MG63 (cell line): ENCODE measurements at regions not wholly inside any gene's neighbourhood (a gene's known extent, or its start where the extent isn't known, plus 50 kb on each side); places are given as distances from the start of the nearest gene placed in this dataset.
A peak's percentile ranks its signal among the peaks of the same experiment; 100 is the strongest.
"Not testable (repeated sequence)": the region's sequence is repeated elsewhere in the genome, so short reads cannot be mapped to it uniquely, and the experiment has no call there.

Experiments used
- DNase-seq: peaks from one replicate; pipeline ENCODE4 v3.0.0-alpha.2; 2020
- H3K27me3 ChIP-seq: fragments of 250-450 bp; sonication (Bioruptor Pico); 2 replicates; pipeline ENCODE4 v1.5.1; 2020; ENCODE audit warnings: mild to moderate bottlenecking, moderate library complexity
- H3K36me3 ChIP-seq: fragments of 250-450 bp; sonication (Bioruptor Pico); 2 replicates; pipeline ENCODE4 v1.5.1; 2020; ENCODE audit warnings: mild to moderate bottlenecking, moderate library complexity
- H3K4me3 ChIP-seq: fragments of 250-450 bp; sonication (Bioruptor Pico); 2 replicates; pipeline ENCODE4 v1.5.1; 2020; ENCODE audit warnings: mild to moderate bottlenecking, moderate library complexity
- H3K9me3 ChIP-seq: fragments of 250-450 bp; sonication (Bioruptor Pico); 2 replicates; pipeline ENCODE4 v1.5.1; 2020; ENCODE audit warnings: mild to moderate bottlenecking, moderate library complexity

GRCh38 chr1:81245084-81245715, 555.5 kb upstream of the ADGRL2 start:
- H3K27me3 ChIP-seq, H3K36me3 ChIP-seq, H3K4me3 ChIP-seq, DNase-seq, H3K9me3 ChIP-seq: not testable (repeated sequence)

GRCh38 chr1:81244612-81245011, 556.1 kb upstream of the ADGRL2 start:
- H3K36me3 ChIP-seq, H3K4me3 ChIP-seq, H3K27me3 ChIP-seq, H3K9me3 ChIP-seq, DNase-seq: not testable (repeated sequence)

GRCh38 chr1:81242103-81242502, 558.6 kb upstream of the ADGRL2 start:
- DNase-seq: no peak
- no peak overlapping the region for H3K4me3 ChIP-seq
- H3K36me3 ChIP-seq: no peaks in the 10 kb centered on the region
- H3K9me3 ChIP-seq: no peaks in the 10 kb centered on the region
- H3K27me3 ChIP-seq: 0 out of 2 replicates have a peak, but pooled peaks cover 5% of the 10 kb centered on the region

- Histone ChIP-seq H3K4me3 (peak overlapping the region; percentile 25), H3K36me3 (no peaks in the 10 kb centered on the region), H3K9me3 (no peaks in the 10 kb centered on the region), H3K27me3 (peaks cover 6% of the 10 kb centered on the region; the same call in 1 of the 2 replicates)
- no peak for DNase-seq
Measured at GRCh38 chr1:81238129-81238528, 562.6 kb upstream of the ADGRL2 start.

- peaks cover 6% of the 10 kb centered on the region; the same call in 1 of the 2 replicates for H3K27me3 ChIP-seq
- no peaks in the 10 kb centered on the region for H3K9me3 ChIP-seq
- H3K36me3 ChIP-seq: no peaks in the 10 kb centered on the region
- no peak for DNase-seq
- peak overlapping the region; percentile 25 for H3K4me3 ChIP-seq
Measured at GRCh38 chr1:81237473-81238089, 563.2 kb upstream of the ADGRL2 start.

- no peak overlapping the region for H3K4me3 ChIP-seq
- H3K36me3 ChIP-seq: no peaks in the 10 kb centered on the region
- H3K9me3 ChIP-seq: no peaks in the 10 kb centered on the region
- no peak for DNase-seq
- peaks cover 6% of the 10 kb centered on the region; the same call in 1 of the 2 replicates for H3K27me3 ChIP-seq
Measured at GRCh38 chr1:81234237-81234636, 566.5 kb upstream of the ADGRL2 start.

GRCh38 chr1:81233591-81233990, 567.1 kb upstream of the ADGRL2 start:
- Histone ChIP-seq H3K27me3 (peaks cover 5% of the 10 kb centered on the region; the same call in 1 of the 2 replicates), H3K4me3 (no peak overlapping the region), H3K36me3 (no peaks in the 10 kb centered on the region), H3K9me3 (no peaks in the 10 kb centered on the region)
- no peak for DNase-seq

- Histone ChIP-seq H3K9me3 (no peaks in the 10 kb centered on the region), H3K4me3 (no peak overlapping the region)
- DNase-seq: no peak
Measured at GRCh38 chr1:81232420-81232819, 568.3 kb upstream of the ADGRL2 start.

GRCh38 chr1:81231729-81232038, 569.0 kb upstream of the ADGRL2 start:
- Histone ChIP-seq H3K4me3 (no peak overlapping the region), H3K9me3 (no peaks in the 10 kb centered on the region), H3K27me3 (no peaks in the 10 kb centered on the region; the same call in 1 of the 2 replicates), H3K36me3 (no peaks in the 10 kb centered on the region)
- no peak for DNase-seq

More at GRCh38 chr1:81232420-81232819, 568.3 kb upstream of the ADGRL2 start:
- H3K36me3 ChIP-seq: no peaks in the 10 kb centered on the region
- H3K27me3 ChIP-seq: peaks cover 2% of the 10 kb centered on the region; the same call in 1 of the 2 replicates

- H3K4me3 ChIP-seq: no peak overlapping the region
- H3K9me3 ChIP-seq: no peaks in the 10 kb centered on the region
- no peak for DNase-seq
- H3K36me3 ChIP-seq: no peaks in the 10 kb centered on the region
- H3K27me3 ChIP-seq: no peaks in the 10 kb centered on the region; the same call in 1 of the 2 replicates
Measured at GRCh38 chr1:81230983-81231728, 569.6 kb upstream of the ADGRL2 start.

GRCh38 chr1:81228926-81229325, 571.8 kb upstream of the ADGRL2 start:
- Histone ChIP-seq H3K4me3 (no peak overlapping the region), H3K36me3 (no peaks in the 10 kb centered on the region), H3K27me3 (no peaks in the 10 kb centered on the region; the same call in 1 of the 2 replicates), H3K9me3 (no peaks in the 10 kb centered on the region)
- DNase-seq: no peak

- Histone ChIP-seq H3K9me3 (no peaks in the 10 kb centered on the region), H3K27me3 (no peaks in the 10 kb centered on the region), H3K4me3 (no peak overlapping the region), H3K36me3 (no peaks in the 10 kb centered on the region)
- no peak for DNase-seq
Measured at GRCh38 chr1:81226603-81226928, 574.2 kb upstream of the ADGRL2 start.

GRCh38 chr1:81225789-81226602, 574.7 kb upstream of the ADGRL2 start:
- Histone ChIP-seq H3K9me3 (no peaks in the 10 kb centered on the region), H3K27me3 (no peaks in the 10 kb centered on the region), H3K36me3 (no peaks in the 10 kb centered on the region), H3K4me3 (no peak overlapping the region)
- DNase-seq: no peak

- Histone ChIP-seq H3K36me3 (no peaks in the 10 kb centered on the region), H3K4me3 (no peak overlapping the region), H3K9me3 (no peaks in the 10 kb centered on the region), H3K27me3 (no peaks in the 10 kb centered on the region)
- no peak for DNase-seq
Measured at GRCh38 chr1:81224222-81224621, 576.5 kb upstream of the ADGRL2 start.

GRCh38 chr1:81221564-81221963, 579.2 kb upstream of the ADGRL2 start:
- no peak for DNase-seq
- Histone ChIP-seq H3K27me3 (no peaks in the 10 kb centered on the region; the same call in 1 of the 2 replicates), H3K9me3 (no peaks in the 10 kb centered on the region), H3K36me3 (no peaks in the 10 kb centered on the region), H3K4me3 (no peak overlapping the region)

- Histone ChIP-seq H3K27me3 (no peaks in the 10 kb centered on the region; the same call in 1 of the 2 replicates), H3K36me3 (no peaks in the 10 kb centered on the region), H3K4me3 (no peak overlapping the region), H3K9me3 (no peaks in the 10 kb centered on the region)
- DNase-seq: no peak
Measured at GRCh38 chr1:81220614-81221071, 580.1 kb upstream of the ADGRL2 start.

GRCh38 chr1:81217058-81217457, 583.7 kb upstream of the ADGRL2 start:
- DNase-seq: no peak
- no peaks in the 10 kb centered on the region for H3K36me3 ChIP-seq
- H3K9me3 ChIP-seq: no peaks in the 10 kb centered on the region
- no peaks in the 10 kb centered on the region; the same call in 1 of the 2 replicates for H3K27me3 ChIP-seq
- H3K4me3 ChIP-seq: no peak overlapping the region
